HG03039 (cell line): ENCODE measurements at regions not wholly inside any gene's neighbourhood (a gene's known extent, or its start where the extent isn't known, plus 50 kb on each side); places are given as distances from the start of the nearest gene placed in this dataset.
"Not testable (repeated sequence)": the region's sequence is repeated elsewhere in the genome, so short reads cannot be mapped to it uniquely, and the experiment has no call there.

Experiments
- ATAC-seq: cut with Tn5 transposase; IDR thresholded peaks from one replicate; pipeline ENCODE4 v1.9.1; 2021; ENCODE audit warnings: mild to moderate bottlenecking, moderate library complexity; ENCODE audit not compliant: unreplicated experiment

DNA sequence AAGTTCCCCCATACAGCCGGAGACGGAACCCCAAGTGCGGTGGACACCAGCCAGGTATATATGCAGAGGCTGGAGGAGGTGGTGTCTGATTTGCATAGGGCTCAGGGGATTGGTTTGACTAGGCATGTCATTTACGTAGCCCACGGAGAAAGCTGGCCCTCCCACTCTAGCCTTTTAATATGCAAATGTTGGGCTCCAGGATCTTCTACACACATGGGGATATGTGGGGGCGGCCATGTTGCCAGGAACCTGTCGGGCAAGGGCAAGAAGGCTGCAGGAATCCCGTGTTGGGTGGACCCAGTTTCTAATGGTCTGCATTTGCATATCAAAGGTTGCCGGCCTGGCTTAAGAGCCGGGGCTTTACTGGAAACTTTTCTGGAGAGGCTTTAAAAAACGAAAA is 57.4 kb downstream of the FTHL17 start:
- not testable (repeated sequence) for ATAC-seq

DNA sequence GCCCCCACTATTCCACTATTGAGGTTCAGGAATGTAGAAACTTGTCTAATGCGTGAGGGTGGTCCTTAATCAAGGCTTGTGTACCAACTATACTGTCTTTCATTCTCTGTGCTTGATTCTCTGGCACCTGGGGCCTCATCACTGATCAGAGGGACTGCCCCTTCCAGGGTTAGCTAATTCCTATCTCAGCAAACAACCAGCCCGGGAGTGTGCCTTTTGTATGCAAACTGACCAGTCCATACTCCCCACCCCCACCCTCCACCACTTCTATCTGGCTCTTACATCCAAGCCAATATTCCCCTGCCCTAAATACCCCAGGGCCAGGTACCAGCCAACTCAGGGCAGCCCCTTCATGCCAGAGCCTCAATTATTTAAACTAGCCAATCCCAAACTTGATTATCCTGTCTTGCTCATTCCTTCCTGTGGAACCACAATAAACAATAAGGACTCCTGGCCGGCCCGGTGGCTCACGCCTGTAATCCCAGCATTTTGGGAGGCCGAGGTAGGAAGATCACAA is 59.3 kb downstream of the FTHL17 start:
- ATAC-seq: no peak

DNA sequence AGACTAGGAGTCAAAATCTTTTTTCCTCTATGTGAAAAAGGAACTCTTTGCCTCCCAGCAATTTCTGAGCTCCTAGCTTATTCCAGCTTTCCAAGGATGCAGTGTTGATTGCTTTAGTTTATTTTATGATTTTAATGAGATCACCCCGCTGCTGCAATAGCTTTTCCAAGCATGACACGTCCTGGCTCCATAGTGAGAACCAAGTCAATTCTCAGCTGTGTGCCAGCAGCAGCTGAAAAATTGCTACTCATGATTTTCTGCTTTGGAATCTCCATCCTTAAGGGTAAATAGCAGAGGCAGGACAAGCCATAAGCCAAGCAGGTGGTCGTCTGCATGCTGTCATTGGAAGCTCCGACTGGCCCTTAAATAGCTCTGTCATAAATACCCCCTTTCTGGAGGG is 64.5 kb downstream of the FTHL17 start:
- ATAC-seq: no peak

DNA sequence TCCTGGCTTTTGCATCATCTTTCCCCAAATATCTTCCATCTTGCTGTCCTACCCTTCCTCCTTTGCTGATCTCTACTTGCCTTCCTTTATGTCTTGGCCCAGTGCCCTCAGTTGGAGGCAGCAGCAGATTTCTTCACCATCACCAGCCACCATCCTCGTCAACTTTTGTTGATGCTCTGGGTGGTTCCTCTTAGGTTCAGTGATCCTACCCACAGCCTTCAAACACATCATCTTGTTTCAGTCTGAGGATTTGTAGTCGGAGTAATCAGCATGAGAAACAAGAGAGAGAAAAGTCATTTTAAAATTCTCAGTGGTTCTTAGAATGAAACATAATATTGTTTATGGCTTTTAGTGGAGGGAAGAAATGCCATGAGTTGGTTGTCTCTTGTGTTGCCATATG is 65.8 kb downstream of the FTHL17 start:
- ATAC-seq: no peak

DNA sequence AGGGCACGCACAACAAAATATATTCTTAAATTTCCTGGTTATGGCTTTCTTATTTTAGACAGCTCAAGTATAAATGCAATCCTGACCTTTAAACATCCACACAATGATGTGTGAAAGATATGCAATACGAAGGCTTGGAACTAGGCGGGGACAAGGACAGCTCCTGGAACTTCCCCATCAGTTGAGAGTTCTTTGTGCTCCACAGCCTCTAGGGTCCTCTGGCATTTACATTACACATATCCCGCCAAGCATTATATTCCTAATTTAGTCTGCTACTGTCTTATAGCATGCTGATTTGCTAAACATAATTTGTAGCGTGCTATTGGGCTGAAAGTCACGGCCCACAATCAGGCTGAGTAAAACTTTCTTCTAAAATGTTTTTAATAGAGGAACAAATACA is 74.4 kb downstream of the FTHL17 start:
- ATAC-seq: no peak

DNA sequence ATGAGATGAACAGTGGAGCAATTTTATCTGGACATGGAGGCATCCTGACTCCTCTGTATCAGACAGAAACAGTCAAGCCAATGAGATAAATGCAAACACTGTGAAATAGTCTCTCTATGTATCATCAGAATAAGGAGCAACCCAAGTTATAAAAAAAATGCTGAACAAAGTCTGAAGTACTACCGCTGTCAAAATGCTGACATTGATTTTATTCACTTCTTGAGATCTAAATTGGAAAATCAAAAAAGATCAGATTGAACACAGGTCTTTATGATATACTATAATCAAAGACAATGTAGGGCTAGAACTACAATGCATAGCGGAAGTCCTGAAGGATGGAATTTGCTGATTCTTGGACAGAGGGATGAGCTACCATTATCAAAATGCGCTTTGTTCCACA is 76.1 kb downstream of the FTHL17 start:
- no peak for ATAC-seq

DNA sequence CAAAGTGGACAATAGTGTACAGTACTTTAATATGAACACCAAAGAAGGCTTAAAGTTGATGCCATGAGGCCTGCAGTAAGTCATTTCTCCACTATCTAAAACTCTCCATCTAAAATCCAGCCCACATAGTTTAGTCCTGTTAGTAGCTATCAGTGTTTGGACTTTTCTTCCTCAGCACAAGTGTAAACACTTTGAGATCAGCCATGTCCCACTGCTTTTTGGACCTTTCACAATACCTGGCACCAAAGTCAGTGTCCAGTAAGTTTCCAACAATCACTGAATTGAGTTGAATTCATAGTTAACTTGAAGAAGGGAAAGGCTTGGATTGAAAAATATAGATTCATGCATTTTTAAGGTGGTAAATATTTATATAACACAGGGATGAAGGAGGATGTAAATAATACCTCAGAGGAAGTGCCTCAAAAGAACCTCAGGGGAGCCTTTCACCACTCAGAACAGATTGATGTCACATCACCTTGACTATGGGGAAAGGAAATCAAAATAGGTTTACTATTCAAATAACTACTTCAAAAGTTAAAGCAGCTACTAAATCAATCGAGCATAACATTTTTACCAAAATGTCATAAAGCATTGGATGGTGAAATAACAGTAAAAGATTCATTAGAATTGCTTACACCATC is 76.7 kb downstream of the FTHL17 start:
- no peak for ATAC-seq

DNA sequence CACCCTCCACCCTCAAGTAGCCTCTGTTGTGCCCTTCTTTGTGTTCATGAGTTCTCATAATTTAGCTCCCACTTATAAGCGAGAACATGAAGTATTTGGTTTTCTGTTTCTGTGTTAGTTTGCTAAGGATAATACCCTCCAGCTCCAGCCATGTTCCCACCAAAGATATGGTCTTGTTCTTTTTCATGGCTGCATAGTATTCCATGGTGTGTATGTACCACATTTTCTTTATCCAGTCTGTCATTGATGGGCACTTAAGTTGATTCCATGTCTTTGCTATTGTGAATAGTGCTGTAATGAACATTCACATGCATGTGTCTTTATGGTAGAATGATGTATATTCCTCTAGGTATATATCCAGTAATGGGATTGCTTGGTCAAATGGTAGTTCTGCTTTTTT is 77.8 kb downstream of the FTHL17 start:
- not testable (repeated sequence) for ATAC-seq

DNA sequence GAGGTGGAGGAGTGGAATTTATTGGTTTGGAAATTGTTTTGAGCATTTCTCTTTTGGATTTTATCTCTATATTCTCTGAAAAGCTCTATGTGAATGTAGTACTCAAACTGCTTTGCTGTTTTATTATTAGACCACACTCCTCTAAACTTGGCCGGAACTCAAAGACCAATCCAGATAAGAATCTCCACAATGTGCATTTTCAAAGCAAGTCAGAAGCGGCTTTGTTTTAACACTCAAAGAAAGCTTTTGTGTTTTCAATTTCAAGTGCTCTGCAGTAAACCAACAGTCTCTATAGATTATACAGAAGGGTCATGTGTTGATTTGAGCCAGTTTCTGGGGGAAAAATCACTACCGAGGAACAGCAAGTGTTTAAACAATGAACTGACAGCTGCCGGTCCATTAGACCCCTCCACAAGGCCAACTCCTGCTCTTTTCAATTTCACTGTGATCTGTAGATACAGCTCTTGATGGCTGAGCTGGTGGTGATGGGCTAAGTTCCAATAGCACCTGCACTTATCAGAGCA is 79.4 kb downstream of the FTHL17 start:
- no peak for ATAC-seq

DNA sequence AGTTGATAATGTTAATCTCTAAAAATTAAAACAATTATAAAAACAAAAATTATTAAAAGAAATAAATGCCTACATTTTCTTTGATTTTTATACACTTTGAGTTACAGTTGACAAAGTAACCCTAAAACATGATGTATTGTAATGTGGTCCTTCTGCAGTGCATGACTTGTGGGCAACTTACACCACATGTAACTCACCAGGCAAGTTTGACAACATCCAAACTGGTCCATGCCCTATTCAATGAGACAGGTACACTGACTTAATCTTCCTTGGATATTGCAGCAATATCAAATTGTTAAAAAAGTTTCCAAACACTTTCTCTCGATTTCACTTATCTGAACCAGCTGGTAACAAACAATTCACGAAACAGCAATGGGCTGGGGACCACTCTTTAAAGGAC is 81.5 kb downstream of the FTHL17 start:
- no peak for ATAC-seq

DNA sequence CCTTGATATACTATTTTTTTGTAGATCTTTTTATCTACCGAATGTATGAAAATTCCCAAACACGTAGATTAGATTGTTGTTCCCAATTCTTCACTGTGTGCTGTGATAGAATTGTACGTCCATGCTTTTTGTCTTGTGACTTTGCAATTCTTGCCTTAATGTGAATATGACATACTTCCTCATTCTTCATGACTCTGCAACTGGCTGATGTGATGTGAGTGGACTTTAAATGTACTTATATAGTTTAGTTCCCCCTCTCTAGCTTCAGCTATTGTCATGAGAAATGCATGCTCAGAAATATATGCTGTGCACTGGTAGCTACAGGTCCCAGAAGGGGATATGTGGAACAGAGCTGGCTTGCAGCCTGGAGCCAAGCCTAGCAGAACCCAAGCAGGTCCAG is 89.4 kb downstream of the FTHL17 start:
- ATAC-seq: no peak

DNA sequence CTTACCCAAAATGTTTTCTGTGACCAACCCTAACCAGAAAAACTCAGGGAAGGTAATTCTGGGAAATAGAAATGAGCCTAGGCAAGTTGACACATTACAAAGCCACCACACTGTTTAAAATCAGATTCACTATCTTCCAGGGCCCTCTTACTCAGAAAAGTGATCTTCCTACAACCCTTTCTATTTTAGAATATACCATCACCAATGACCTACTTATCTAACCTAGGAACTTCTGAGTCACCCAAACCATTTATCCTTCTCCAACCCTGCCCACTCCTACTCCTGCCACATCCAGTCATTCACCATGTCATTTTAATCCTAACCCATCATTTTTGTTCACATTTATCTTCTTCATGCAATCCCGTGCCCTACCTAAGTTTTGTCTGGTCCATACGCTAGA is 89.9 kb downstream of the FTHL17 start:
- ATAC-seq: no peak

DNA sequence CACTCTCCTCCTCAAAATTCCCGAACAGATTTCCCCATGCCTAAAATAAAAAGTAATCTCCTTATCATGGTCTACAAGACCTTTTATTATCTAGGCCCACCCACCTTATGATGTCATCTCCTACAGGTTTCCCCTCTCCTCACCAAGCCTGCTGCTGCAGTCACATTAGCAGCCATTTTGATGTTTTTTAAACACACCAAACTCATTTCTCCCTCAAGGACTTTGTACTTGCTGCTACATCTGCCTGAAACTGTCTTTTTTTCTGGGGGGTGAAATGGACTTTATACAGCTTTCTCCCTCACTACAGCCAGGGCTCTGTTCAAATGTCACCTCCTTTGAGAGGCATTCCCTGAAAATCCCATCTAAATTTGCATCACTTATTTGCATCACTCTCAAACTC is 90.2 kb upstream of the TAB3 start:
- ATAC-seq: no peak

DNA sequence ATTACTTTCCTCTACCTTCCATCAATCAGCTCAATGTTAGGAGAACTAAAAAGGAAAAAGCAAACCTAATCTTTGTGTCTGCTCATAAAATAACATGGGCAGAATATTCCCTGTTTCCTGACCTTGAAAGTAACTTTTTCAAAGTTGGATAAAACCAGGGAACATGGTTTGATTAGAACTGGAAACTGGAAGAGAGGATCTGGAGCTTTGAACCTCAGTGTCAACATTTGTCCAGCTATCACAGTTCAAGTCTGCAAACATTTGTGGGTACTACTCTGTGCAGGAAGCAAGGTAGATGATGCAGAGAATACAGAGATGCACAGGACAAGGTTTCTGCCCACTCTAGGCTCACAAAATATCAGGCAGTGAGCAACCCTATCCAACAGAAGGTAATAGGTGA is 86.4 kb upstream of the TAB3 start:
- ATAC-seq: no peak

DNA sequence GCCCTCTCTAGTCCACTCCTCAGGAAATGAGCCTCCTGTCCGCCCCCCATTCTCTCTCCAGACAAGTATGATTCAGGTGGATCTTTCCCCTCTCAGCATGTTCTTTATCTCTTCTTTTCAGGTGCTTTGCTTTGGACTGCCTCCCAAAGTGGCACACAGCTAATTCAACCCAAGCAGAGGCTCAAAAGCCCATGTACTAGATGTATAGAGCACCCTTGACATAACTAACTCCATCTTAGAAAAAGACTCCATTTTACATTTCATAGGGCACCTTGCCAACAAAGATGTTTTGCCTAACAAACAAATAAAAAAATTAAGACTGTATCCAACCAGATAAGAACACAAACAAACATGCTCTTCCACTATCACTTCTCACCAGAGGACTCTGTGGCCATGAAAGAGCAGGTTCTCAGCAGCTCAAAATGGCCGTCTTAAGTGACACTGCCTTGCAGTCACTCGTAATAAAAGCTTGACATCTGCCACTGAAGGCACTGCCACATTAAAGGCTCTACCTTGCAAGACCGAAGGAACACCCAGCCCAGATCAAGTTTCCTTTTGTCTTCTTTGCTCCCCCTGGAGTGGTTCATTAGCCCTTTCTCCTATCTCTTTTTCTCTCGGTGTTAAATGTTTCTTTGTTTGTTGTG is 84.9 kb upstream of the TAB3 start:
- ATAC-seq: no peak

DNA sequence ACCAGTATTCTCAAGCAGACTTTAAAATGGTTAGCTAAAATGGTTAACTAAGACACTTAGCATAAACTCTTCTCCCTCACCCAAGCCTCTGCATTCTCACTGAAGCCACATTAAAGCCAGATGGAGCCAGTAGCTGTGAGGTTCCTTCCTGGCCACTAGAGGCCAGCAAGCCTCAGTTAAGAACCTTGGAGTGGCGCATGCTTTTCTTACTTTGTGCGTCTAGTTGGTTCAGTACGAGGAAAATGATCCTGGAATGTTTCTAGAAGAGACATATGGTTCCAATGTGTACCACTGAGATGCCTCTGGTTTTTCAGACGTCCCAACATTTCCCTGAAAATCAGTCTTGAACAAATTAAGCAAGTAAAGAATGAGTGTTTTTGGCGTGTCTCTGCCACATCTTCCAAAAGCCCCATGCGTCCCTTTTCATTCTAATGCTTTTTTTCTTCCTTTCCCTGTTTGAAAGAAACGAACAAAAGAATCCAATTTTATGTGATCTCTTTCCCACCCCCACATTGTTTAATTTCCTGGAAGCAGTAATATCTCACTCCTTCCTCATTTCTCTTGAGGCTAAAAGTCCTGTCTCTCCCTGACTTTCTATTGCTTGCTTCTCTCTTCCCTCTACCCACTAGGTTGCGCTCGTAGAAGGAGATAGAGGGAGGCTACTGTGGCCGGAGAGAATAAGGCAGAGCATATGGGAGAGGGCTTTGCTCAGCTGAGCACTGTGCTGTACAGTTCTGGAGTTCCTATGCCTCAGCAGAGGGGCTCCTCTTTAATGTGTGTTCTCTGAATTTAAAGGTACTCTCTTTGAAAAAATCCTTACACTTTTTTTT is 82.9 kb upstream of the TAB3 start:
- peak; percentile 95 for ATAC-seq

DNA sequence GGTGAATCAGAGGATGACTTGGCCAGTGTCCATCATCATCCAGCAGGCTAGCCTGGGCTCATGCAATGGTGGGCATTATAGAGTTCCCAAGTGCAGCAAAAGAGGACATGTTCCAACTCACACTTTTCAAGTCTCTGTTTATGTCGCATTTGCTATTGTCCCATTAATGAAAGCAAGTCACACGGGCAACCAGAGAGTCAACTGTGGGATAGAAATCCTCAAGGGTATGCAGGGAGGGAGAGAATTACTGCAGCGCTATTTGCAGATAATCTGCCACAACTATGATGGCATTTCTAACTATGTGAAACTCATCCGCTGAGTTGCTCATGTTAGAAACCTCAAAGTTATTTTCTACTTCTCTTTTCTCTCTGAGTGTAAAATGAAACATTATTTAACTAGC is 78.5 kb upstream of the TAB3 start:
- ATAC-seq: no peak

DNA sequence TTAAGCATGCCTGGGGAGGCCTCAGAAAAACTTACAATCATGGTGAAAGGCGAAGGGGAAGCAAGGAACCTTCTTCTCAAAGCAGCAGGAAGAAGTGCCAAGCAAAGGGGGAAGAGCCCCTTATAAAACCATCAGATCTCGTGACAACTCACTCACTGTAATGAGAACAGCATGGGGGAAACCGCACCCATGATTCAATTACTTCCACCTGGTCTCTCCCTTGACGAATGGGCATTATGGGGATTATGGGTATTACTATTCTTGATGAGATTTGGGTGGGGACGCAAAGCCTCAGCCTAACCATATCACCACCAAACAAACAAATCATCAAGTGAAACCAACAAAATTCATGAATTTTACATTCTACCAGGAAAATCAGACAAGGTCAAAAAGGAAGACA is 76.7 kb upstream of the TAB3 start:
- no peak for ATAC-seq

DNA sequence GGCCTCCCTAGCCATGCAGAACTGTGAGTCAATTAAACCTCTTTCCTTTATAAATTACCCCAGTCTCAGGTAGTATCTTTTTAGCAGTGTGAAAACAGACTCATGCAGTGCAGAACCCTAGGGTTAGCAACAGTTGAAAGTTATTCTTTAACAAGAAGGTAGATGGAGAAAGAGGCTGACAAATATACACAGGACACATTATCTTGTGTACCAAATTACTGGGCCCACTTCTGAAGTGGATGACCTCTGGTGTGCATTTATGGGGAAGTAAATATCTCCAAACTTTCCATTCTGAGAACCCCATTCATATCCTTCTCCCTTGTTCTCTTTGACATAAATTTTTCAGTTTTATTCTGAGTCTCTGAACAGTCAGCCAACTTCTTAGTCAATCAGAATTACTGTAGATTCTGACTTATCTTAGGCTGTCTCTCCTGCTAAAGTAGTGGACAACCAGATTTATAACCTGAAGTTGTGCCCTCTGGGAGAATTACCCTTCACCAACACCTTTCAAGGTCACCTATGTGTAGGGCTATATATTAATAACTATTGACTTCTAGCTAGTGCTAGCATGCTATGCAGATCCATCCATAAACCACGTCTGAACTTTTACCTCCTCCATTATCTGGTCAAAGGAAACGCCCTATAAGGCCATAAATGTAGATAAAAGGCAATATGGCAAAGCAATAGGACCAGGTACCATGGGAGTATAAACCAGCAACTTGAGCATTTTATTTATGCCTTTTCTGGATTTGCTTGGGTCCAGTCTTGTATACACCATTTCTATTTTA is 72.5 kb upstream of the TAB3 start:
- ATAC-seq: no peak

DNA sequence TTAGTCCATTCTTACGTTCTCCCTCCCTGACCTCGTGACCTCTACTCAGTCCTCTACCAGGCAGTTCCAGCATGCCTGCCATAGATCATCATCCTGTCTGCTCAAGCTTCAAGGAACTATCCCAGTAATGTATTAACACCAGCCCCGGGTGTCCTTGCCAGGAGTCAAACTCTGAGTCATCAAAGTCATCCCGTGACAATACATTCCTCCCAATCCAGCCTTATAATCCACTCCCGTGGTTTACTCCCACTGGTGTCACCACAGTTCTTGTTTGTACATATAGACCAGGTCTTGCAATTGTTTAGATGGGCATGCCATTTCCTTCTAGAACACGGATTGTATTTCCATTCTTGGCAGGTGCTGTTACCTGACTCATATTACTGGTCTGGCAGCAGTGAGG is 68.7 kb upstream of the TAB3 start:
- ATAC-seq: no peak

DNA sequence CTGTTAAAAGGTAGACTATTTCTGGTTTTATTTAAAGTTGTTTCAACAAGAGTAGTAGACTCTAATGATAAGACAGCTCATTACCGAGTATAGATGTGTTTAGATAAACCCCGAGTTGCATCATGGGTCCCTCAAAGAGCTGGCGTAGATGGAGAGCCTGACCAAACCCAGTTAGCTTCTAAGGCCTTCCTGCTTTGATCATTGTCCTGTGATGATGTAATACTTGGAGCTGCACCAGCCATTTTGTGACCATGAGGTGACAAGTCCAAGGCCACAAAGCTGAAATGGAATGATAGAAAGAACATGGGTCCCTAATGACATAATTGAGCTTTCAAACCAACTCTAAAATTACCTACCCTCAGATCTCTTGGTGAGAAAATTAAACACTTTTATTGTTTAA is 66.6 kb upstream of the TAB3 start:
- no peak for ATAC-seq
